Pancreas (tissue), 10 donors: ENCODE measurements at regions not wholly inside any gene's neighbourhood (a gene's known extent, or its start where the extent isn't known, plus 50 kb on each side); places are given as distances from the start of the nearest gene placed in this dataset.

Source experiments
- ATAC-seq, 4 donors: fragments of 200-7000 bp; cut with Tn5 transposase; one replicate each; pipeline versions ENCODE4 v1.8.0 to v1.9.1; 2020; ENCODE audit warnings: mild to moderate bottlenecking in 4 of 4, moderate library complexity in 4 of 4
- DNase-seq, 6 donors: peaks; one replicate each; pipeline ENCODE4 v3.0.0-alpha.2; 2020
- FAIRE-seq: peaks from 2 replicates; lab custom pipeline; 2012; peaks lifted over from hg19 to GRCh38; lab: Jason Lieb, UNC
- H3K27ac ChIP-seq, 4 donors: fragments of 200-600 bp; sonication (generic); 1 replicate in 3 of 4; 2 replicates in 1 of 4; pipeline versions ENCODE4 v1.5.0 to v1.8.0; 2020
- H3K27me3 ChIP-seq, 4 donors: fragments of 200-600 bp; one replicate each; pipeline ENCODE4 v1.8.0; 2021
- H3K36me3 ChIP-seq, 3 donors: fragments of 200-600 bp; sonication (generic) in 1 of 3; one replicate each; pipeline versions ENCODE4 v1.5.0 to v1.8.0; 2020 to 2021
- H3K4me1 ChIP-seq, 3 donors: fragments of 200-600 bp; one replicate each; pipeline ENCODE4 v1.8.0; 2021
- H3K4me3 ChIP-seq, 4 donors: fragments of 200-600 bp; sonication (generic) in 2 of 4; one replicate each; pipeline versions ENCODE4 v1.5.0 to v1.8.0; 2020 to 2021
- H3K9me3 ChIP-seq, 4 donors: fragments of 200-600 bp; one replicate each; pipeline ENCODE4 v1.8.0; 2021
- WGBS, 2 donors: extraction: QIAGEN DNeasy Blood & Tissue Kit; methylation state at CpG; one replicate each; pipeline ENCODE4 v1.1.7; 2013; 5-methylcytosine and 5-hydroxymethylcytosine counted together
- intact Hi-C, 3 donors: fragments of 100-400 bp; cut with DNase I; formaldehyde crosslinking; loops; one replicate each; pipeline versions ENCODE4 v1.11.1 to v1.14.2; 2022
- TF ChIP-seq, protein P1 (sequence below), 4 donors: fragments of 200-600 bp; sonication (generic) in 3 of 4; IDR thresholded peaks; one replicate each; pipeline versions ENCODE4 v1.5.0 to v1.8.0; 2021; ENCODE audit warnings: antibody characterized with exemption in 4 of 4
- donor health status: healthy with polysubstance abuse.
- donor health status: DM: no; HTN: no; CAD: no; lungs with moderate emphysema.
- donor health status: DM: no; HTN: no; CAD: no.
- donor health status: control.
- donor health status: control.
- donor health status: Bipolar disorder and iron deficiency.
- donor health status: DM: yes; HTN: yes; CAD: no.
- donor health status: DM: no; HTN: no; CAD: no.
- donor health status: DM: no; HTN: no; CAD: no.
- donor health status: DM: yes; HTN: yes; CAD: no.

DNA sequence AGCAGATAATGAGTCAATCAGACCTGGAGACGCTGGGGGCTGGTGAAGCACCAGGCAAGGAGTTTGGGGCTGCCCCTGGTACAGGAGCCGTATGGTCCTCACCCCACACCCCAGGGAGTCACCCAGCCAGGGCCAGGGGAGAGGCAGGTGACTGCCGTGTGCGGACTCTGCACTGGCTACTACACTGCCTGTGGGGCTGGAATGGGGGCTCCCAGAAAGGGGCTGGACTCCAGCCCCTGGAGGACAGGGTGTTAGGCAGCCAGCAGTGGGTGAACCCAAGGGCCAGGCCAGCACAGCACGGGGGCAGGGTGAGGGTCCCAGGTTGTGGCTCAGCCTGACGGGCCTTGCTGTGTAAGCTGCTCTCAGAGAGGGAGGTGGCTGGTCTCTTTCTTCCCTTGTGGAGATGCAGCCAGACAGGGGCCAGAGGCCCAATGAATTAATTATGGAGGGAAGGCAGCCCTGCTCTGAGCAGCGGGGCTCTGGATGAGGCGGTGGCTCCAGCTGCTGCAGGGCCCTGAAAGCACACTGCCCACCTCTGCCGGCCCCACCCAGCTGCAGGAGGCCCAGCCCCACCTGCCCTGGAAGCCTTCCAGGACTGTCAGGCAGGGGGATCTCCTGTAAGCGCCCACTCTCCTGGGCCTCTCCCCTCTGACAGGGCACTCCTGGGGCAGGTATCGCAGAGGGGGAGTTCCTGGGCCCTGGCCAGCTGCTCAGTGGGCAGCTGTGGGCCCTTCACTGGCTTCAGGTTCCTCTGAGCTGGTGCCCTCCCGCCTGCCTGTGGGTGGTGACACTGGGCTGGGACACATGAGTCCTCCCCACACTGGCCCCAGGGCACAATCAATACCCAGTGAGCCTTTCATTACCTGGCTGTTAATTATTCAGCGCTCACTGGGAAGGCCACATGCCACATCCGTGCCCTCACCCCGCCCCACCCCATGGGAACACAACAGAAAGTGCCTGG, 142.5 kb upstream of the C14orf180 start:
- peak overlapping the region in 1 of 4 donors; percentile 22 for H3K4me3 ChIP-seq
- FAIRE-seq (no peak), DNase-seq (peak; percentile 37 to 83 (median 66)), ATAC-seq (peak; percentile 62 to 88 (median 78))
- H3K36me3 ChIP-seq: no peaks in the 10 kb centered on the region
- H3K27ac ChIP-seq: peak overlapping the region; percentile 64 to 80 (median 68)
- intact Hi-C loops: no loop called here
- 49 to 56% methylated on average over 15 of the region's 15 CpGs for WGBS, 2 donors
- no peaks in the 10 kb centered on the region for H3K27me3 ChIP-seq
- no peaks in the 10 kb centered on the region for H3K4me1 ChIP-seq
- no peaks in the 10 kb centered on the region for H3K9me3 ChIP-seq
- TF ChIP-seq, protein P1, sequence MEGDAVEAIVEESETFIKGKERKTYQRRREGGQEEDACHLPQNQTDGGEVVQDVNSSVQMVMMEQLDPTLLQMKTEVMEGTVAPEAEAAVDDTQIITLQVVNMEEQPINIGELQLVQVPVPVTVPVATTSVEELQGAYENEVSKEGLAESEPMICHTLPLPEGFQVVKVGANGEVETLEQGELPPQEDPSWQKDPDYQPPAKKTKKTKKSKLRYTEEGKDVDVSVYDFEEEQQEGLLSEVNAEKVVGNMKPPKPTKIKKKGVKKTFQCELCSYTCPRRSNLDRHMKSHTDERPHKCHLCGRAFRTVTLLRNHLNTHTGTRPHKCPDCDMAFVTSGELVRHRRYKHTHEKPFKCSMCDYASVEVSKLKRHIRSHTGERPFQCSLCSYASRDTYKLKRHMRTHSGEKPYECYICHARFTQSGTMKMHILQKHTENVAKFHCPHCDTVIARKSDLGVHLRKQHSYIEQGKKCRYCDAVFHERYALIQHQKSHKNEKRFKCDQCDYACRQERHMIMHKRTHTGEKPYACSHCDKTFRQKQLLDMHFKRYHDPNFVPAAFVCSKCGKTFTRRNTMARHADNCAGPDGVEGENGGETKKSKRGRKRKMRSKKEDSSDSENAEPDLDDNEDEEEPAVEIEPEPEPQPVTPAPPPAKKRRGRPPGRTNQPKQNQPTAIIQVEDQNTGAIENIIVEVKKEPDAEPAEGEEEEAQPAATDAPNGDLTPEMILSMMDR (IDR thresholded peaks at IDR 0.05): no peak

- Histone ChIP-seq H3K4me1 (no peaks in the 10 kb centered on the region), H3K9me3 (no peaks in the 10 kb centered on the region), H3K27ac (peak overlapping the region; percentile 55 to 80 (median 60)), H3K36me3 (no peaks in the 10 kb centered on the region), H3K4me3 (no peak overlapping the region), H3K27me3 (no peaks in the 10 kb centered on the region)
- peak in 2 of 4 donors; percentile 4 to 18 for ATAC-seq
- TF ChIP-seq, protein P1 (IDR thresholded peaks at IDR 0.05): no peak
- no peak for FAIRE-seq
- DNase-seq: no peak
- WGBS, 2 donors: 49 to 65% methylated on average over 6 of the region's 6 CpGs
- intact Hi-C loops: no loop called here
Measured at GRCh38 chr14:104437703-104438102, 141.9 kb upstream of the C14orf180 start.

DNA sequence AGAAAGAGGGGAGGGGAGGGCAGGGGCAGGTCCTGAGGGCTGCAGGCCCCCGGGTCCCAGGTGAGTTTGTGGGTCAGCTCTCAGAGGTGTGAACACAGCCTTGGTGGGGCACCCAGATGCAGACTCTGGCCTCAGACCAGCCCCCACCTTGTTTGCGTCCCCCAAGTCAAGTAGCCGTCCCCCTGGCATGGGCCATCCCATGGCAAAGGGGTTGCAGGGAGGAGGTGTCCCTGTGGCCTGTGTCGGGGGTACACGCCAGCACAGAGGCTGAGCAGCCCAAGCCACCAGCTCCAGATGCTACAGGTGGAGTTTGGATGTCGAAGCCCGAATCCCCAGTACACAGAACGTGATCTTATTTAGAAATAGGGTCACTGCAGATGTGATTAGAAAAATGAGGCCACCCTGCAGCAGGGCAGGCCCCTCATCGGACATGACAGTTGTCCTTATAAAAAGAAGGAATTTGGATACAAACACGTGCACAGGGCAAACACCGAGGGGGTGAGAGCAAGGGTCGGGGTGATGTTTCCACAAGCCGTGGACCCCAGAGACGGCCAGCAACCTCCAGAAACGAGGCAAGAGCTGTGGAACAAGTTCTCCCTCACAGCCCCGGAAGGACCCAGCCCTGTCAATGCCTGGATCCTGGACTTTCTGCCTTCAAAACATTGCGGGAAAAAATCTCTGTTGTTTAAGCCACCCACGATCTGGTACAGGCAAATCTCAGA, 141.2 kb upstream of the C14orf180 start:
- intact Hi-C loops: no loop called here
- no peak for FAIRE-seq
- DNase-seq: peak in 2 of 6 donors; percentile 46 to 56
- 74 to 83% methylated on average over 18 of the region's 18 CpGs for WGBS, 2 donors
- Histone ChIP-seq H3K36me3 (no peaks in the 10 kb centered on the region), H3K4me1 (no peaks in the 10 kb centered on the region), H3K9me3 (no peaks in the 10 kb centered on the region), H3K4me3 (no peak overlapping the region), H3K27ac (peak overlapping the region in 2 of 4 donors; percentile 55 to 56), H3K27me3 (no peaks in the 10 kb centered on the region)
- ATAC-seq: no peak
- TF ChIP-seq, protein P1 (IDR thresholded peaks at IDR 0.05): no peak

GRCh38 chr14:104439625-104440024, 139.9 kb upstream of the C14orf180 start:
- Histone ChIP-seq H3K9me3 (no peaks in the 10 kb centered on the region), H3K4me3 (no peak overlapping the region), H3K4me1 (no peaks in the 10 kb centered on the region), H3K27ac (no peak overlapping the region), H3K27me3 (no peaks in the 10 kb centered on the region), H3K36me3 (no peaks in the 10 kb centered on the region)
- DNase-seq (no peak), FAIRE-seq (no peak), ATAC-seq (no peak)
- 78 to 84% methylated on average over 9 of the region's 9 CpGs for WGBS, 2 donors
- TF ChIP-seq, protein P1 (IDR thresholded peaks at IDR 0.05): no peak
- intact Hi-C loops: no loop called here
